ENCODE measurements at regions not wholly inside any gene's neighbourhood (a gene's known extent, or its start where the extent isn't known, plus 50 kb on each side); places are given as distances from the start of the nearest gene placed in this dataset.
"Not testable (repeated sequence)": the region's sequence is repeated elsewhere in the genome, so short reads cannot be mapped to it uniquely, and the experiment has no call there.

DNA sequence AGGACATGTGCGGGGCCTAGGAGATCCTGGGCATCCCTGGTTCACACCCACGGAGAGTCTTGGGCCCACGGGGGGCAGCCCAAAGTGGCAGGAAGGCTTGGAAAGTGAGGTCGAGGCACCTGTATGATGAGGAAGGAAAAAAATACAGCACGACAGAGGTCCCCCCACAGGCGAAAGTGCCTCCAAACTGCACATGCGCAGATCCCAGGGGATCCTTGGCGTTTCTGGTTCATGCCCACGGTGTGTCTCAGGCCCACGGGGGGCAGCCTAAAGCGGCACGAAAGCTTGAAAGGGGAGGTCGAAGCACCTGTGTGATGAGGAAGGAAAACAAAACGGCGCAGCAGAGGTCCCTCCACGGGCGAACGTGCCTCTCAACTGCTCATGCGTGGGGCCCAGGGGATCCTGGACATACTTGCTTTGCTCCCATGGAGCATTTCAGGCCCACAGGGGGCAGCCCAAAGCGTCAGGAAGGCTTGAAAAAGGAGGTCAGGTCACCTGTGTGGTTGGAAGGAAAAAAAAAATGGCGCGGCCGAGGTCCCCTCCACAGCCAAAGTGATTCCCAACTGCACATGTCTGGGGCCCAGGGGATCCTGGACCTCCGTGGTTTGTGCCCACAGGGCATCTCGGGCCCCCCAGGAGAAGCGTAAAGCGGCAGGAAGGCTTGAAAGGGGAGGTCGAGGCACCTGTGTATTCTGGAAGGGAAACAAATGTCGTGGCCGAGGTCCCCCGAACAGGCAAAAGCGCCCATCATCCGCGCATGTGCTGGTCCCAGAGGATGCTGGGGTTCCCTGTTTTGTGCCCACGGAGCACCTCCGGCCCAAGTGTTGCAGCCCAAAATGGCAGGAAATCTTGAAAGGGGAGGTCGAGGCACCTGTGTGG is 582.6 kb downstream of the ALG10 start:
- Mint-ChIP-seq H3K4me3 (no peak overlapping the region), H3K27me3 (no peaks in the 10 kb centered on the region), H3K4me1 (no peaks in the 10 kb centered on the region), H3K27ac (no peak overlapping the region), H3K9me3 (peaks cover 30 to 76% of the 10 kb centered on the region in 2 donors)
- ATAC-seq (no peak), DNase-seq (no peak)

DNA sequence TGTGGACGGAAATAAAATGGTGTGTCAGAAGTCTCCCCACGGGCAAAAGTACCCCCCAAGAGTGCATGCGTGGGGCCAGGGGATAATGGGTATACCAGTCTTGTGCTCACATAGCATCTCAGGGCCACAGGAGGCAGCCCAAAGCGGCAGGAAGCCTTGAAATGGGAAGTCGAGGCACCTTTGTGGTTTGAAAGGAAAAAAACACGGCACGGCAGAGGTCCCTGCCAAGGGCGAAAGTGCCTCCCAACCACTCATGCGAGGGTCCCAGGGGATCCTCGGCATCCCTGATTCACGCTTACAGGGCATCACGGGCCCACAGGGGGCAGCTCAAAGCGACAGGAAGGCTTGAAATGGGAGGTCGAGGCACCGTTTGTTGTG is 583.2 kb downstream of the ALG10 start:
- H3K27me3 Mint-ChIP-seq: no peaks in the 10 kb centered on the region
- ATAC-seq (no peak), DNase-seq (no peak)
- H3K9me3 Mint-ChIP-seq: peaks cover 32 to 70% of the 10 kb centered on the region in 2 donors
- H3K4me3 Mint-ChIP-seq: no peak overlapping the region
- H3K27ac Mint-ChIP-seq: no peak overlapping the region
- H3K4me1 Mint-ChIP-seq: no peaks in the 10 kb centered on the region

DNA sequence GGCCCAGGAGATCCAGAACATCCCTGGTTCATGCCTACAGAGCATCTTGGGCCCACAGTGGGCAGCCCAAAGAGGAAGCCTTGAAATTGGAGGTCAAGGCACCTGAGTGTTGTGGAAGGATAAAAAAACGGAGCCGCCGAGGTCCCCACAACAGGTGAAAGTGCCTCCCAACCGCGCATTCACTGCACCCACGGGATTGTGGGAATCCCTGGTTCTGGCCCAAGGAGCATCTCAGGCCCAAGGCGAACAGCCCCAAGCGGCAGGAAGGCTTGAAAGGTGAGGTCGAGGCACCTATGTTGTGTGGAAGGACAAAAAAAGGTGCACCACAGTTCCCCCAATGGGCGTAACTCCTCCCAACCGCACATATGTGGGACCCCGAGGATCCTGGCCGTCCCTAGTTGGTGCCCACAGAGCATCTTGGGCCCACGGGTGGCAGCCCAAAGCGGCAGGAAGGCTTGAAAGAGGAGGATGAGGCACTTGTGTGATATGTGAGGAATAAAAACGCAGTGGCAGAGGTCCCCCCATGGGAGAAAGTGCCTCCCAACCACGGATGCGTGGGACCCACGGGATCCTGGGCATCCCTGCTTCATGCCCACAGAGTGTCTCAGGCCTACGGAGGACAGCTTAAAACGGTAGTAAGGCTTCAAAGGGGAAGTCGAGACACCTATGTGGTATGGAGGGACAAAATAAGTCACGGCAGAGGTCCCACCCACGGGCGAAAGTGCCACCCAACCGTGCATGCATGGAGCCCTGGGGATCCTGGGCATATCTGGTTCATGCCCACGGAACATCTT is 583.9 kb downstream of the ALG10 start:
- Mint-ChIP-seq H3K9me3 (peaks cover 30 to 64% of the 10 kb centered on the region in 2 donors), H3K27ac (no peak overlapping the region)

DNA sequence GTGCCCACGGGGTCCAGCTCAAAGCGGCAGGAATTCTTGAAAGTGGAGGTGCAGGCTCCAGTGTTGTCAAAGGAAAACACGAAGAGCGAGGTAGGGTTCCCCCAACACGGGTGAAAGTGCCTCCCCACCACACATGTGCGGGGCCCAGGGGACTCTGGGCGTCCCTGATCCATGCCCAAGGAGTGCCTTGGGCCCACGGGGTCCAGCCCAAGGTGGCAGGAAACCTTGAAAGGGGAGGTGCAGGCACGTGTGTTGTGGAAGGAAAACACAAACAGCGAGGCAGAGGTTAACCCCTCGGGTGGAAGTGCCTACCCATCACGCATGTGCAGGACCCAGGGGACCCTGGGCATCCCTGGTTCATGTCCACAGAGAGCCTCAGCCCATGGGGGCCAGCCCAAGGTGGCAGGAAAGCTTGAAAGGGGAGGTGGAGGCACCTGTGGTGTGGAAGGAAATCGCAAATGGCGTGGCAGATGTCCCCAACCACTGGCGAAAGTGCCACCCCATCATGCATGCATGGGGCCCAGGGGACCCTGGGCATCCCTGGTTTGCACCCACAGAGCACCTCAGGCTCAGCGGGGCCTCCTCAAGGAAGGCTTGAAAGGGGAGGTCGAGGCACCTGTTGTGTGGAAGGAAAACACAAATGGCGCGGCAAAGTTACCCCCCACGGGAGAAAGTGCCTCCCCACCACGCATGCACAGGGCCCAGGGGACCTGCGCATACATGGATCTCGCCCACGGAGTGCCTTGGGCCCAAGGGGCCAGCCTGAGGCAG is 584.6 kb downstream of the ALG10 start:
- Mint-ChIP-seq H3K4me1 (no peaks in the 10 kb centered on the region), H3K27me3 (no peaks in the 10 kb centered on the region), H3K9me3 (peaks cover 28 to 64% of the 10 kb centered on the region in 2 donors), H3K4me3 (no peak overlapping the region), H3K27ac (no peak overlapping the region)
- no peak for ATAC-seq
- DNase-seq: no peak

More for the DNA sequence above, 583.9 kb downstream of the ALG10 start:
- Mint-ChIP-seq H3K27me3 (no peaks in the 10 kb centered on the region), H3K4me1 (no peaks in the 10 kb centered on the region), H3K4me3 (no peak overlapping the region)
- no peak for DNase-seq
- no peak for ATAC-seq

DNA sequence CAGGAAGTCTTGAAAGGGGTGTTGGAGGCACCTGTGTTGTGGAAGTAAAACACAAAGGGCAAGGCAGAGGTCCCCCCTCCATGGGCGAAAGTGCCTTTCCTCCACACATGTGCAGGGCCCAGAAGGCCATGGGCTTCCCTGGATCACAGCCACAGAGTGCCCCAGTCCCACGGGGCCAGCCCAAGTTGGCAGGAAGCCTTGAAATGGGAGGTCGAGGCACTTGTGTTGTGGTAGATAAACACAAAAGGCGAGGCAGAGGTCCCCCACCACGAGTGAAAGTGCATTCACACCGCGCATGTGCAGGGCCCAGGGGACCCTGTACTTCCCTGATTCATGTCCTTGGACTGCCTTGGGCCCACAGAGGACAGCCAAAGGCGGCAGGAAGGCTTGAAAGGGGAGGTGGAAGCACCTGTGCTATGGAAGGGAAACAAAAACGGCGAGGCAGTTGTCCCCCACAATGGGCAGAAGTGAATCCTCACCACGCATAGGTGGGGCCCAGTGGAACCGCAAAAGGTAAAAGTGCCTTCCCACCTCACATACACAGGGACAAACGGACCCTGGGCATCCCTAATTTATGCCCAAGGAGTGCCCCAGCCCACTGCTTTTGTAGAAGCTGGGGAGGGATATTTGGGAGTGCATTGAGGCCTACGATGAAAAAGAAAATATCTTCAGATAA is 585.4 kb downstream of the ALG10 start:
- DNase-seq (no peak), ATAC-seq (no peak)
- H3K4me3 Mint-ChIP-seq: no peak overlapping the region
- H3K4me1 Mint-ChIP-seq: no peaks in the 10 kb centered on the region
- H3K9me3 Mint-ChIP-seq: peaks cover 22 to 64% of the 10 kb centered on the region in 2 donors
- no peak overlapping the region for H3K27ac Mint-ChIP-seq
- H3K27me3 Mint-ChIP-seq: no peaks in the 10 kb centered on the region

DNA sequence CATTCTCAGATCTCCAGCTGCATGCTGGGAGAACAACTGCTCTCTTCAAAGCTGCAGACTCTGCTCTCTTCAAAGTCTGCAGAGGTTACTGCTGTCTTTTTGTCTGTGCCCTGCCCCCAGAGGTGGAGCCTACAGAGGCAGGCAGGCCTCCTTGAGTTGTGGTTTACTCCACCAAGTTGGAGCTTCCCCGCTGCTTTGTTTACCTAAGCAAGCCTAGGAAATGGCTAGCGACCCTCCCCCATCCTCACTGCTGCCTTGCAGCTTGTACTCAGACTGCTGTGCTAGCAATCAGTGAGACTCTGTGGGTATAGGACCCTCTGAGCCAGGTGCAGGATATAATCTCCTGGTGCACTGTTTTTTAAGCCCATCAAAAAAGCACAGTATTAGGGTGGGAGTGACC is 591.7 kb downstream of the ALG10 start:
- H3K9me3 Mint-ChIP-seq: peaks cover 35 to 72% of the 10 kb centered on the region in 2 donors
- not testable (repeated sequence) for H3K27ac Mint-ChIP-seq, ATAC-seq

DNA sequence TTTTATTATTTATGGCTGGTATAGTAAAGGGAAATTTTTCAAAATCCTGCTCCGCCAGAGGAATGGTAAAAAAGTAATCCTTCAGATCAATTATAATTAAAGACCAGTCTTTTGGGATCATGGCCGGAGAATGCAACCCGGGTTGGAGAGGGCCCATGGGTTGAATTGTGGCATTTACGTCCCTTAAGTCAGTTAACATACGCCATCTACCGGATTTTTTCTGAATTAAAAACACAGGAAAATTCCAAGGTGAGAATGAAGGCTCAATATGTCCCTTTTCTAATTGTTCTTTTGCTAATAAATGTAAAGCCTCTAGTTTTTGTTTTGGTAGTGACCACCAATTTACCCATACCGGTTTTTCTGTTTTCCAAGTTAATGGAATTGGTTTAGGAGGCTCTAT is 602.8 kb downstream of the ALG10 start:
- Mint-ChIP-seq H3K9me3 (peaks cover 0 to 16% of the 10 kb centered on the region in 2 donors), H3K4me3 (no peak overlapping the region)

More for the DNA sequence above, 591.7 kb downstream of the ALG10 start:
- not testable (repeated sequence) for H3K4me1 Mint-ChIP-seq, H3K4me3 Mint-ChIP-seq, DNase-seq, H3K27me3 Mint-ChIP-seq

DNA sequence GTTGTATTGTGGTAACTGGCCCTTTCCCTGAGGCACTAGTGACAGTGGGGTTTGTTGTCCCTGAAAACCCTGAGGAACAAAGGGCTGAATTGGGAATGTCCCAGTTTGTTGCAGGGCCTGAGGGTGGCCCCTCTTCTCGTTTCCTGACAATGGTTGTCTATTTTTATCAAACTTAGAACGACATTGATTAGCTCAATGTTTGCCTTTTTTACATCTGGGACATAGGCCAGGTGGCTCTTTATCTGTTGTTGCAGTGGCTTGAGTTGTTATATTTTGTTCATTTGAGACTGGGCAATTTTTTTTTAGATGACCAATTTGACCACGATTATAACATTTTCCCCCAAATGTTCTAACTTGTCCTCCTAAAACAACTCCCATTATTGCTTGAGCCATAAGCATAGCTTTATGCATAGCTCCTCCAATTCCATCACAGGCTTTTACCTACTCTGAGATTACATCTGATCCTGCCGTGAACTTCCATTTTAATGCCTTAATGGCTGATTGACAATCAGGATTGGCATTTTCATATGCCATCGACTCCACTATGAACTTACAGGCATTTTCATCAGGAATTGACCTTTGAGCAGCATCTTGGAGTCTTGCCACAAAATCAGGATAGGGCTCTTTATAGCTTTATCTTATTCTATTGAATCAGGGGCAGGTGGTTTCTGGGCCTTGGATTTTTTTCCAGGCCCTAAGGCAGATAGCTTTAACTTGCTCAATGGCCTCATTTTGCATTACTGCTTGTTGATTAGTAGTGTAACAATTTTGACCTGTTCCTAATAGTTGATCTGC is 604.3 kb downstream of the ALG10 start:
- no peaks in the 10 kb centered on the region for H3K27me3 Mint-ChIP-seq
- H3K4me3 Mint-ChIP-seq: no peak overlapping the region
- ATAC-seq (no peak), DNase-seq (no peak)
- no peak overlapping the region for H3K27ac Mint-ChIP-seq
- peaks cover 2 to 18% of the 10 kb centered on the region in 2 donors for H3K9me3 Mint-ChIP-seq
- H3K4me1 Mint-ChIP-seq: no peaks in the 10 kb centered on the region

More for the DNA sequence above, 602.8 kb downstream of the ALG10 start:
- ATAC-seq: no peak
- H3K4me1 Mint-ChIP-seq: no peaks in the 10 kb centered on the region
- H3K27me3 Mint-ChIP-seq: no peaks in the 10 kb centered on the region
- no peak for DNase-seq
- no peak overlapping the region for H3K27ac Mint-ChIP-seq

Data from stimulated activated naive CD8-positive, alpha-beta T cell treated with anti-CD3 and anti-CD28 coated beads, Interleukin-15, amount 100 ng/mL, for 72 hours (primary cell).